Loucy (cell line): ENCODE measurements at regions not wholly inside any gene's neighbourhood (a gene's known extent, or its start where the extent isn't known, plus 50 kb on each side); places are given as distances from the start of the nearest gene placed in this dataset.

Experiments used
- EZH2phosphoT487 ChIP-seq: fragments of 200-600 bp; IDR thresholded peaks from 2 replicates; pipeline ENCODE4 v1.6.1; 2018; ENCODE audit warnings: antibody characterized with exemption, mild to moderate bottlenecking, moderate library complexity, borderline replicate concordance
- TF ChIP-seq, protein P1 (sequence below): fragments of 200-600 bp; sonication (generic); conservative IDR thresholded peaks from 2 replicates; pipeline ENCODE4 v1.5.1; 2014; ENCODE audit warnings: mild to moderate bottlenecking, antibody characterized with exemption, low read length

DNA sequence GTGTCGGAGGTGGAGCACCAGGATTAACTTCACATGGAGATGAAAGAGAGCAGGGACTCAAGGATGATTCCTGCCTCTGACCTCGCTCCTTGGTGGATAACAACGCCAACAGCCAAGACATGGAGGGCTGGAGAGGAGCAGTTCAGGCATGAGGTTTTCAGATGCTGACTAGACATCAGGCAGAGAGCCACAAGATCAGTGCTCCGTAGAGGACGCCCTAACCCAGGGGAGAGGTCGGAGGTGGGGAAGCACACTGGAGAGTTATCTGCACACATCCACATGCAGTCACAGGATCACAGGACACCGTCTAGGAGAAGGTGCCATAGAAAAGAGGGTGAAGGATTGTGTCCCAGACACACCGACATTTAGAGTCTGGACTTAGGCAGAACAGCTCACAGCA, 344.3 kb downstream of the EIPR1 start:
- TF ChIP-seq, protein P1, sequence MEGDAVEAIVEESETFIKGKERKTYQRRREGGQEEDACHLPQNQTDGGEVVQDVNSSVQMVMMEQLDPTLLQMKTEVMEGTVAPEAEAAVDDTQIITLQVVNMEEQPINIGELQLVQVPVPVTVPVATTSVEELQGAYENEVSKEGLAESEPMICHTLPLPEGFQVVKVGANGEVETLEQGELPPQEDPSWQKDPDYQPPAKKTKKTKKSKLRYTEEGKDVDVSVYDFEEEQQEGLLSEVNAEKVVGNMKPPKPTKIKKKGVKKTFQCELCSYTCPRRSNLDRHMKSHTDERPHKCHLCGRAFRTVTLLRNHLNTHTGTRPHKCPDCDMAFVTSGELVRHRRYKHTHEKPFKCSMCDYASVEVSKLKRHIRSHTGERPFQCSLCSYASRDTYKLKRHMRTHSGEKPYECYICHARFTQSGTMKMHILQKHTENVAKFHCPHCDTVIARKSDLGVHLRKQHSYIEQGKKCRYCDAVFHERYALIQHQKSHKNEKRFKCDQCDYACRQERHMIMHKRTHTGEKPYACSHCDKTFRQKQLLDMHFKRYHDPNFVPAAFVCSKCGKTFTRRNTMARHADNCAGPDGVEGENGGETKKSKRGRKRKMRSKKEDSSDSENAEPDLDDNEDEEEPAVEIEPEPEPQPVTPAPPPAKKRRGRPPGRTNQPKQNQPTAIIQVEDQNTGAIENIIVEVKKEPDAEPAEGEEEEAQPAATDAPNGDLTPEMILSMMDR: no peak
- TF ChIP-seq EZH2phosphoT487: no peak
